BJ (cell line): ENCODE measurements at regions not wholly inside any gene's neighbourhood (a gene's known extent, or its start where the extent isn't known, plus 50 kb on each side); places are given as distances from the start of the nearest gene placed in this dataset.
"Not testable (repeated sequence)": the region's sequence is repeated elsewhere in the genome, so short reads cannot be mapped to it uniquely, and the experiment has no call there.

ENCODE experiments used
- CTCF ChIA-PET: fragments of 350-600 bp; formaldehyde crosslinking; extraction: SDS; loops from one replicate; lab custom pipeline; 2021; ENCODE audit warnings: antibody characterized with exemption, inconsistent platforms; lab: Yijun Ruan, JAX
- POLR2A ChIA-PET: fragments of 300-600 bp; sonication (Branson Sonifier 250); formaldehyde crosslinking; extraction: SDS; loops from one replicate; lab custom pipeline; 2021; ENCODE audit warnings: antibody characterized with exemption; lab: Charles Lee
- DNase-seq: peaks from one replicate; pipeline ENCODE4 v3.0.0-alpha.2; 2011; ENCODE audit warnings: low read depth
- H3K27me3 ChIP-seq: 2 replicates; pipeline ENCODE4 v1.6.0; 2011; ENCODE audit warnings: low read length; ENCODE audit not compliant: control insufficient read depth, insufficient read depth
- H3K36me3 ChIP-seq: 2 replicates; pipeline ENCODE4 v1.5.1; 2011; ENCODE audit warnings: low read length; ENCODE audit not compliant: control insufficient read depth, insufficient read depth
- H3K4me3 ChIP-seq: 2 replicates; pipeline ENCODE4 v1.5.1; 2011; ENCODE audit warnings: low read depth, mild to moderate bottlenecking, control low read depth, low read length
- TF ChIP-seq, protein P1 (sequence below): IDR thresholded peaks from 2 replicates; pipeline ENCODE4 v1.5.1; 2011; ENCODE audit warnings: low read depth, mild to moderate bottlenecking, control low read depth, inconsistent platforms, low read length, moderate library complexity; ENCODE audit not compliant: insufficient read depth

DNA sequence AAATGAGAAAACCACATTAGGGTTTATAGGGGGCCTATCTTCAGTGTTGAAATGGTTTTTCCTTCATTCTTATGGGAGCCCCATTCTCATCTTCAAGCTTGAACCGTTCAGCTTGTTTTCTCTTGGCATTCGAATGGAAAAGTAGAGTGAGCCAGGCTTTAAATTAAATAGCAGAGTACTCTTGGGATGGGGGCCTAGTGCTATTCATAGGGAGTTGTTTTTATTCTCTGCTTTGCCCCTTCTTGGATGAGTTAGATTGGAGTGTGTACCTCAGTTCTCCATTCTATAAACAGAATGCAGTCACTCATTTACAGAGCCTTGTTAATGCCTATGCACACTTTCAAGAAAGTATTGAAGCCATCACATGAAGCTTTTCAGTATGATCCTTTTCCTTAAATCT lies 127.9 kb downstream of the FAM170A start:
- Histone ChIP-seq H3K4me3 (no peak overlapping the region), H3K36me3 (no peaks in the 10 kb centered on the region), H3K27me3 (no peaks in the 10 kb centered on the region)
- CTCF ChIA-PET: no interaction called here
- POLR2A ChIA-PET: no interaction called here
- no peak for DNase-seq
- TF ChIP-seq, protein P1, sequence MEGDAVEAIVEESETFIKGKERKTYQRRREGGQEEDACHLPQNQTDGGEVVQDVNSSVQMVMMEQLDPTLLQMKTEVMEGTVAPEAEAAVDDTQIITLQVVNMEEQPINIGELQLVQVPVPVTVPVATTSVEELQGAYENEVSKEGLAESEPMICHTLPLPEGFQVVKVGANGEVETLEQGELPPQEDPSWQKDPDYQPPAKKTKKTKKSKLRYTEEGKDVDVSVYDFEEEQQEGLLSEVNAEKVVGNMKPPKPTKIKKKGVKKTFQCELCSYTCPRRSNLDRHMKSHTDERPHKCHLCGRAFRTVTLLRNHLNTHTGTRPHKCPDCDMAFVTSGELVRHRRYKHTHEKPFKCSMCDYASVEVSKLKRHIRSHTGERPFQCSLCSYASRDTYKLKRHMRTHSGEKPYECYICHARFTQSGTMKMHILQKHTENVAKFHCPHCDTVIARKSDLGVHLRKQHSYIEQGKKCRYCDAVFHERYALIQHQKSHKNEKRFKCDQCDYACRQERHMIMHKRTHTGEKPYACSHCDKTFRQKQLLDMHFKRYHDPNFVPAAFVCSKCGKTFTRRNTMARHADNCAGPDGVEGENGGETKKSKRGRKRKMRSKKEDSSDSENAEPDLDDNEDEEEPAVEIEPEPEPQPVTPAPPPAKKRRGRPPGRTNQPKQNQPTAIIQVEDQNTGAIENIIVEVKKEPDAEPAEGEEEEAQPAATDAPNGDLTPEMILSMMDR: no peak

DNA sequence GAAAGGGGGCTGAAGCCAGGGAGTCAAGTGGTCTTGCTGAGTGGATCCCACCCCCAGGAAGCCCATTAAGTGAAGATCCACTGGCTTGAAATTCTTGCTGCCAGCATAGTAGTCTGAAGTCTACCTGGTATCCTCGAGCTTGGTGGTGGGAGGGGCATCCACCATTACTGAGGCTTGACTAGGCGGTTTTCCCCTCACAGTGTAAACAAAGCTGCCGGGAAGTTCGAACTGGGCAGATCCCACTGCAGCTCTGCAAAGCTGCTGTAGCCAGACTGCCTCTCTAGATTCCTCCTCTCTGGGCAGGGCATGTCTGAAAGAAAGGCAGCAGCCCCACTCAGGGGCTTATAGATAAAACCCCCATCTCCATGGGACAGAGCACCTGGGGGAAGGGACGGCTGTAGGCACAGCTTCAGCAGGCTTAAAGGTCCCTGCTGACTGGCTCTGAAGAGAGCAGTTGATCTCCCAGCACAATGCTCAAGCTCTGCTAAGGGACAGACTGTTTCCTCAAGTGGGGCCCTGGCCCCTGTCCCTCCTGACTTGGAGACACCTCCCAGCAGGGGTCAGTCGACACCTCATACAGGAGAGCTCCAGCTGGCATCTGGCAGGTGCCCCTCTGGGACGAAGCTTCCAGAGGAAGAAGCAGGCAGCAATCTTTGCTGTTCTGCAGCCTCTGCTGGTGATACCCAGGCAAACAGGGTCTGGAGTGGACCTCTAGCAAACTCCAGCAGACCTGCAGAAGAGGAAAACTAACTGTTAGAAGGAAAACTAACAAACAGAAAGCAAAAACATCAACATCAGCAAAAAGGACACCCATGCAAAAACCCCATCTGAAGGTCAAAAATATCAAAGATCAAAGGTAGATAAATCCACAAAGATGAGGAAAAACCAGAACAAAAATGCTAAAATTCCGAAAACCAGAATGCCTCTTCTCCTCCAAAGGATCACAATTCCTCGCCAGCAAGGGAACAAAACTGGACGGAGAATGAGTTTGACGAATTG lies 140.6 kb downstream of the FAM170A start:
- H3K27me3 ChIP-seq, POLR2A ChIA-PET, H3K4me3 ChIP-seq, CTCF ChIA-PET, H3K36me3 ChIP-seq, DNase-seq: not testable (repeated sequence)

DNA sequence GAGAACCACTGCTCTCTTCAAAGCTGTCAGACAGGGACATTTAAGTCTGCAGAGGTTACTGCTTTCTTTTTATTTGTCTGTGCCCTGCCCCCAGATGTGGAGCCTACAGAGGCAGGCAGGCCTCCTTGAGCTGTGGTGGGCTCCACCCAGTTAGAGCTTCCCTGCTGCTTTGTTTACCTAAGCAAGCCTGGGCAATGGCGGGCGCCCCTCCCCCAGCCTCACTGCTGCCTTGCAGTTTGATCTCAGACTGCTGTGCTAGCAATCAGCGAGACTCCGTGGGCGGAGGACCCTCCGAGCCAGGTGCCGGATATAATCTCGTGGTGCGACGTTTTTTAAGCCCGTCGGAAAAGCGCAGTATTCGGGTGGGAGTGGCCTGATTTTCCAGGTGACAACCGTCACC lies 150.8 kb downstream of the FAM170A start:
- CTCF ChIA-PET, POLR2A ChIA-PET, H3K4me3 ChIP-seq, H3K36me3 ChIP-seq, DNase-seq, H3K27me3 ChIP-seq: not testable (repeated sequence)

DNA sequence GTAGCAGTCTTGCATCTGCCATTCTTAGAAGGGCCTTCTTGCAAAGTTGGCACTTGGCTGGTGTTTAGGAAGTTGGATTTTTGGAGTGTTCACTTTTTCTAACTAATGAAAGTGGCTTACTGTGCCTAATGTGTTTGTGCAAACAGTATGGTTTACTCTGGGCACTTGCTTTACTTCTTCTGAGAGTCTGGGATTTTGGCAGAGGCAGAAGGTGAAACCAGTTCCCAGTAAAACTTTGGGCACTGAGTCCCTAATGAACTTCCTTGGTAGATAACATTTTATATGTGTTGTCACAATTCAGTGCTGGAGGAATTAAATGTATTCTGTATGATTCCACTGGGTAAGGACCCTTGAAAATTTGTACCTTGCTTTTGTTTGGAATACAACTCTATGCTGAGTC lies 155.7 kb downstream of the FAM170A start:
- TF ChIP-seq, protein P1: no peak
- ChIA-PET POLR2A (no interaction called here), CTCF (no interaction called here)
- DNase-seq: no peak
- H3K36me3 ChIP-seq: no peaks in the 10 kb centered on the region
- H3K4me3 ChIP-seq: no peak overlapping the region
- H3K27me3 ChIP-seq: no peaks in the 10 kb centered on the region

DNA sequence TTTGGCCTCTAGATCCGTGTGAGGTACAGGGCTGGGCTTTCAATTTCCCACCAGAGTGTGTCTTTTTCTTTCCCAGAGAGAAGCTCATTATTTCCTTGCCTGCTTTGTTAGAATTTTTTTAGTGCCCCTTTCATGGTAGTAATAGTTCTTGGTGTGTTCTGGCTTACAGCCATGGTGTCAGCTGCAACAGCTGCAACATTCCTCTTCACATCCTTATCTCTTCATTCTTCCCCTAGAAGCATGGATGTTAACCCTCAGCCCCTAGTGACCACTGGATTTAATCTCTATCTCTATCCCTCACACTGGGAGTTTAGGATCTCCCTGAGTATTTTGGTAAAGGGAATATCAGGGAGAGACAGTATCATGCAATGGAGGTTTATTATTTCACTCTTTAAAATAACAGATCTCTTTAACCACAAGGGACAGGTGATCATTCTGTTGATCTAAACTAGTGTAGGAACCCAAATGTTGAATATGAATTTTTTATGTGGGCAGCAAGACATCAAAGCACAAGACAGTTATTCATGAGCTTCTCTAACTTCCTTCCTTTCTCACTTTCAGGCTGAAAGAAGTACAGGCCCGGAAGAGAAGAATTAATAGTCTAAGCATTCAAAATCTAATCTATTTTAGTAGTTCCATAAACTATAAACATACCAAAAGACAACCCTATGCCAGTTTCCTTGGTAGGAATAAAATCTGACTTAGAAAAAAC lies 160.2 kb downstream of the FAM170A start:
- H3K4me3 ChIP-seq: no peak overlapping the region
- DNase-seq: no peak
- ChIA-PET POLR2A (no interaction called here), CTCF (interaction anchor here (0.7 kb wide), 1 partner anchor 39 kb away, joined by 3 read pairs; no protein-coding TSS in a partner anchor)
- H3K27me3 ChIP-seq: no peaks in the 10 kb centered on the region
- no peaks in the 10 kb centered on the region for H3K36me3 ChIP-seq
- TF ChIP-seq, protein P1: no peak

DNA sequence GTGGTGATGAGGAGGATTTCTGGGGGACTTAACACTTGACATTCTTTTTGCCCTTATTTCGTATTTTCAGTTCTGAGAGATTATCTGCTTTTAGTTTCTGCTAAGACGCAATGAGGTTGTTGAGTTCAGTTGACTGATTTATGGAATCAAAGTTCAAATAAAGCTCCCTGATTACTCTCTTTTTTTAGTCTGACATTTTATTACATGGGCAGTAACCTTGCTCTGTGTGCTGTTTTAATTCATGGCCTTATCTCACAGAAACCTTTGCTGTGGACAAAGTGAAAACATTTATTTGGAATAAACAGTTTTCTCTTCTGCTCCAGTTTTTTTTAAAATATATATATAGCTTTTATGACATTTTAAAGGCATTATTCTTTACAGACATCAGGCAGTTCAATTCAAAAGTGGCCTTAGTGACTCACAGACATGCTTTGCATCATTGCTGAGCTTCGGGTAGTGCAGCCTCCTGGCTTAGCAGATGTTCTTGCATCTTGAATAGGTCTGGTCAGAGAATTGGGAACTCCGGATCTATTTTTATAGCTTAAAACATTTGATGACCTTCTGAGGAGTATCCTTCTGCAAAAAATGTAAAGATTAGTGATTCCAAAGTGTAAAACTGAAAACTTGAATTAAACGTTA lies 162.9 kb downstream of the FAM170A start:
- Histone ChIP-seq H3K4me3 (no peak overlapping the region), H3K27me3 (no peaks in the 10 kb centered on the region), H3K36me3 (no peaks in the 10 kb centered on the region)
- POLR2A ChIA-PET: no interaction called here
- TF ChIP-seq, protein P1: no peak
- no peak for DNase-seq
- CTCF ChIA-PET: no interaction called here
